ENCODE measurements at regions not wholly inside any gene's neighbourhood (a gene's known extent, or its start where the extent isn't known, plus 50 kb on each side); places are given as distances from the start of the nearest gene placed in this dataset.

- no peak for ATAC-seq (ENCODE audit: insufficient number of reproducible peaks, low FRiP score, low read depth)
- Histone ChIP-seq H3K36me3 (no peaks in the 10 kb centered on the region), H3K4me1 (ENCODE audit: control insufficient read depth in 1 of 2, low read depth in 2 of 2) (no peaks in the 10 kb centered on the region), H3K9me3 (no peaks in the 10 kb centered on the region), H3K27me3 (replicated peaks; ENCODE audit: insufficient read depth) (no peaks in the 10 kb centered on the region), H3K27ac (no peak overlapping the region), H3K4me3 (no peak overlapping the region)
- DNase-seq (ENCODE audit: low spot score): no peak
- no peak for TF ChIP-seq CTCF (IDR thresholded peaks at IDR 0.05)
These were observed 179.0 kb downstream of the NXPE2 start for GRCh38 chr11:114857281-114857680.

DNA sequence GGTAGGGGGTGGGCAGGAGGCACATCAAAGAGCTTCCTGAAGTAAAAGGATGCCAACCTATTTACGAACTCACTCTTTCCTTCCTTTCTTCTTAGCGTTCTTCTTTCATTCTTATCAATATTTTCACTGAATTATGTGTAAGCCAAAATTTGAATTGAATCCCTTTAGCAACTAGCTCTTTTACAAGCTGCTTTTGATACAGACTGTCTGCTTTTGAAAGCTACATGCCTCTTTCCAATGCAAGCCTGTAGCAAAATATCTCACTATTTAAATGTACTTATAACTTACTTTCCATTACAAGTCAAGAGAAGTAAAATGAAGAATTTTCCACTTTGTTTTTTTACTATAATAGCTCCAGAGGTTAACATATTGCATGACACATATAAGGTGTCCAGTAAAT, 186.6 kb downstream of the NXPE2 start:
- no peaks in the 10 kb centered on the region for H3K9me3 ChIP-seq
- no peak overlapping the region for H3K27ac ChIP-seq
- no peaks in the 10 kb centered on the region for H3K4me1 ChIP-seq (ENCODE audit: control insufficient read depth in 1 of 2, low read depth in 2 of 2)
- no peak overlapping the region for H3K4me3 ChIP-seq
- TF ChIP-seq CTCF (IDR thresholded peaks at IDR 0.05): no peak
- H3K36me3 ChIP-seq: no peaks in the 10 kb centered on the region
- H3K27me3 ChIP-seq (replicated peaks; ENCODE audit: insufficient read depth): no peaks in the 10 kb centered on the region
- DNase-seq (ENCODE audit: low spot score) (no peak), ATAC-seq (ENCODE audit: insufficient number of reproducible peaks, low FRiP score, low read depth) (no peak)

GRCh38 chr11:114876234-114876633, 197.9 kb downstream of the NXPE2 start:
- Histone ChIP-seq H3K27ac (no peak overlapping the region), H3K27me3 (replicated peaks; ENCODE audit: insufficient read depth) (no peaks in the 10 kb centered on the region), H3K9me3 (no peaks in the 10 kb centered on the region), H3K36me3 (no peaks in the 10 kb centered on the region), H3K4me1 (ENCODE audit: control insufficient read depth in 1 of 2, low read depth in 2 of 2) (no peaks in the 10 kb centered on the region), H3K4me3 (no peak overlapping the region)
- DNase-seq (ENCODE audit: low spot score) (no peak), ATAC-seq (ENCODE audit: insufficient number of reproducible peaks, low FRiP score, low read depth) (no peak)
- no peak for TF ChIP-seq CTCF (IDR thresholded peaks at IDR 0.05)

DNA sequence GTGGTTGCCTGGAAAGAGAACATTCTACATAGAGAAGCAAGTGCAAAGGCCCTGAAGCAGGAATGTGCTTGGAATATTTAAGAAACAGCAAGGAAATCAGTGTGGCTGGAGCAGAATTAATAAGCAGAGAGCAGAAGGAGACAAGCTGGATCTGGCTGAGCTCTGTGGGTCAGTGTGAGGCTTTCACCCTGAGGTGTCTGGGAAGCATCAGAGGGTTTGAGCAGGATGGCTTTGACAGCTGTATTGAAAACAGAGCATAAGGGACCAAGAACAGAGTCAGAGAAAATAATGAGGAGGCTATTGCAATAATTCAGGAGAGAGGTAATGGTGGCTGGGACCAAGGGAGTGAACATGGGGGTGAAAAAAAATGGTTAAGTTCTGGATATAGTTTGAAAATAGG, 199.6 kb downstream of the NXPE2 start:
- Histone ChIP-seq H3K4me1 (ENCODE audit: control insufficient read depth in 1 of 2, low read depth in 2 of 2) (no peaks in the 10 kb centered on the region), H3K27me3 (replicated peaks; ENCODE audit: insufficient read depth) (no peaks in the 10 kb centered on the region), H3K36me3 (no peaks in the 10 kb centered on the region), H3K9me3 (no peaks in the 10 kb centered on the region), H3K4me3 (no peak overlapping the region), H3K27ac (no peak overlapping the region)
- ATAC-seq (ENCODE audit: insufficient number of reproducible peaks, low FRiP score, low read depth) (no peak), DNase-seq (ENCODE audit: low spot score) (no peak)
- no peak for TF ChIP-seq CTCF (IDR thresholded peaks at IDR 0.05)

GRCh38 chr11:114880442-114880841, 202.1 kb downstream of the NXPE2 start:
- Histone ChIP-seq H3K27me3 (replicated peaks; ENCODE audit: insufficient read depth) (no peaks in the 10 kb centered on the region), H3K36me3 (no peaks in the 10 kb centered on the region), H3K9me3 (no peaks in the 10 kb centered on the region), H3K4me1 (ENCODE audit: control insufficient read depth in 1 of 2, low read depth in 2 of 2) (no peaks in the 10 kb centered on the region), H3K27ac (no peak overlapping the region), H3K4me3 (no peak overlapping the region)
- TF ChIP-seq CTCF (IDR thresholded peaks at IDR 0.05): no peak
- ATAC-seq (ENCODE audit: insufficient number of reproducible peaks, low FRiP score, low read depth): no peak
- DNase-seq (ENCODE audit: low spot score): no peak
